ENCODE measurements at regions not wholly inside any gene's neighbourhood (a gene's known extent, or its start where the extent isn't known, plus 50 kb on each side); places are given as distances from the start of the nearest gene placed in this dataset.

GRCh38 chr3:137647179-137647578 lies 116.9 kb upstream of the SOX14 start:
- DNase-seq = no peak

More at GRCh38 chr3:137647179-137647578, 116.9 kb upstream of the SOX14 start:
- H4K91ac ChIP-seq (ENCODE audit: insufficient read depth, low read depth, low read length) = no peak overlapping the region
- H2AK5ac ChIP-seq (ENCODE audit: low read depth, low read length) = no peak overlapping the region
- no peaks in the 10 kb centered on the region for H4K20me1 ChIP-seq (ENCODE audit: insufficient read depth, low read length)
- intact Hi-C loops (cut with micrococcal nuclease) (no loop called here), in situ Hi-C loops (cut with MboI; ENCODE audit: low sequenced_read_pairs) (no loop called here), dilution Hi-C loops (cut with HindIII; ENCODE audit: low sequenced_read_pairs, unreplicated experiment) (no loop called here)
- CTCF ChIA-PET = no interaction called here
- no peak overlapping the region for H3K23ac ChIP-seq (ENCODE audit: low read depth, low read length)
- H3K4me1 ChIP-seq (ENCODE audit: control insufficient read depth, insufficient read depth, low read length) = no peaks in the 10 kb centered on the region
- no peak overlapping the region for H2BK20ac ChIP-seq (ENCODE audit: low read depth, low read length)
- H3K14ac ChIP-seq (replicated peaks; ENCODE audit: low read depth, low read length) = no peak overlapping the region
- no peak overlapping the region for H2BK5ac ChIP-seq (ENCODE audit: low read depth, low read length, poor library complexity, severe bottlenecking)
- H4K8ac ChIP-seq (ENCODE audit: low read depth in 2 of 2, low read length in 2 of 2) = no peak overlapping the region
- H3K9me3 ChIP-seq (ENCODE audit: control insufficient read depth, insufficient read depth, low read length) = peaks cover 17% of the 10 kb centered on the region
- ATAC-seq (ENCODE audit: low read depth) = no peak
- H2BK120ac ChIP-seq (ENCODE audit: low read depth, low read length) = no peak overlapping the region
- no peak overlapping the region for H3K9ac ChIP-seq (ENCODE audit: low read depth, low read length)
- H3K27me3 ChIP-seq (ENCODE audit: control insufficient read depth, insufficient read depth, low read length) = no peaks in the 10 kb centered on the region
- H3K4me2 ChIP-seq (ENCODE audit: low read depth, low read length) = no peak overlapping the region
- H4K5ac ChIP-seq (ENCODE audit: low read depth, low read length) = no peak overlapping the region
- no peak overlapping the region for H3K18ac ChIP-seq (ENCODE audit: low read depth, low read length)
- no peaks in the 10 kb centered on the region for H3K79me1 ChIP-seq (ENCODE audit: low read depth in 1 of 2, low read length in 2 of 2)
- POLR2A ChIA-PET (ENCODE audit: unreplicated experiment) = no interaction called here
- no peak overlapping the region for H2AFZ ChIP-seq (replicated peaks; ENCODE audit: low read length, poor library complexity)
- no peak overlapping the region for H3K4me3 ChIP-seq (ENCODE audit: insufficient read depth, low read depth, low read length)
- no peak overlapping the region for H2AK9ac ChIP-seq (replicated peaks; ENCODE audit: low read depth, low read length, poor library complexity)
- TF ChIP-seq NFE2L2 (IDR thresholded peaks at IDR 0.05; ENCODE audit: low read depth, low read length) = no peak
- no peak for TF ChIP-seq MXI1 (IDR thresholded peaks at IDR 0.05; ENCODE audit: borderline replicate concordance, low read depth, low read length)
- no peak for TF ChIP-seq MAFK (IDR thresholded peaks at IDR 0.05; ENCODE audit: low read depth, low read length)
- no peak for TF ChIP-seq FOS (IDR thresholded peaks at IDR 0.05; ENCODE audit: low read depth, low read length)
- no peak for TF ChIP-seq SMC3 (IDR thresholded peaks at IDR 0.05; ENCODE audit: low read depth, low read length)
- H3K9me1 ChIP-seq (ENCODE audit: insufficient read depth, low read length) = no peaks in the 10 kb centered on the region
- no peaks in the 10 kb centered on the region for H3K36me3 ChIP-seq (ENCODE audit: control insufficient read depth, insufficient read depth, low read length)
- WGBS, 2 experiments (ENCODE audit: extremely low coverage in 2 of 2, insufficient read length in 1 of 2) = 23% methylated on average over 2 of the region's 5 CpGs; no CpG with 5 or more reads in 1 of the 2 experiments
- no peak overlapping the region for H3K4ac ChIP-seq (ENCODE audit: low read depth, low read length)
- H2BK15ac ChIP-seq (ENCODE audit: low read depth, low read length) = no peak overlapping the region
- BruUV-seq (replicated peaks) = no TSS peak
- no peak overlapping the region for H3K56ac ChIP-seq (ENCODE audit: extremely low read depth, insufficient read depth, low read length)
- H3K27ac ChIP-seq (ENCODE audit: insufficient read depth, low read length) = no peak overlapping the region
